Vagina (tissue), 2 donors: ENCODE measurements at regions not wholly inside any gene's neighbourhood (a gene's known extent, or its start where the extent isn't known, plus 50 kb on each side); places are given as distances from the start of the nearest gene placed in this dataset.

ENCODE experiments used
- POLR2A ChIP-seq, 2 donors: fragments of 450-650 bp; IDR thresholded peaks; one replicate each; pipeline ENCODE4 v1.6.1; 2017; ENCODE audit warnings: antibody characterized with exemption in 2 of 2, mild to moderate bottlenecking in 2 of 2, moderate library complexity in 2 of 2
- POLR2AphosphoS5 ChIP-seq, 2 donors: sonication (generic); formaldehyde crosslinking; IDR thresholded peaks; one replicate each; pipeline ENCODE4 v1.9.0; 2017; ENCODE audit warnings: antibody characterized with exemption in 2 of 2, mild to moderate bottlenecking in 2 of 2, low read depth in 1 of 2; ENCODE audit not compliant: insufficient read depth in 1 of 2
- TF ChIP-seq, protein P1 (sequence below), 3 experiments: fragments of 450-650 bp in 2 of 3; fragments of 200-600 bp in 1 of 3; sonication (generic) in 1 of 3; IDR thresholded peaks; one replicate each; pipeline ENCODE4 v1.5.1; 2017 to 2019; ENCODE audit warnings: antibody characterized with exemption in 3 of 3, mild to moderate bottlenecking in 2 of 3, moderate library complexity in 2 of 3

DNA sequence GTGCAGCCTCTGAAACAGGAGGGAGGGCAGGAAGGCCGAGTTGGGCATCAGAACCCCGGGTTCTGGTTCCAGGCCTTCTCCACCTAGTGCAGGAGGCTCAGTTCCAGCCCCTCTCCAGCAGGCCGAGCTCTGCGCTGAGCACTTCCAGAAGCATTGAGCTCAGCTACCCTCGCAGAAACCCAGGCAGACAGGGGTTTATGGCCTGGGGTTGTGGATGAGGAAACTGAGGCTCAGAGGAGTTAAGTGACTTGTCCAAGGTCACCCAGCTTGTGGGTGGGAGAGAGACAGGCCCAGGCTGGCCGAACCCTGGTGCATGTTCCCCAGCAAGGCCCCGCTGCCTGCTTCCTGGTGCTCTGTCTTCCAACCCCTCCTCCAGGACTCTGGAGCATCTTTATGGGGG, 348.9 kb downstream of the PTPRU start:
- TF ChIP-seq, protein P1, sequence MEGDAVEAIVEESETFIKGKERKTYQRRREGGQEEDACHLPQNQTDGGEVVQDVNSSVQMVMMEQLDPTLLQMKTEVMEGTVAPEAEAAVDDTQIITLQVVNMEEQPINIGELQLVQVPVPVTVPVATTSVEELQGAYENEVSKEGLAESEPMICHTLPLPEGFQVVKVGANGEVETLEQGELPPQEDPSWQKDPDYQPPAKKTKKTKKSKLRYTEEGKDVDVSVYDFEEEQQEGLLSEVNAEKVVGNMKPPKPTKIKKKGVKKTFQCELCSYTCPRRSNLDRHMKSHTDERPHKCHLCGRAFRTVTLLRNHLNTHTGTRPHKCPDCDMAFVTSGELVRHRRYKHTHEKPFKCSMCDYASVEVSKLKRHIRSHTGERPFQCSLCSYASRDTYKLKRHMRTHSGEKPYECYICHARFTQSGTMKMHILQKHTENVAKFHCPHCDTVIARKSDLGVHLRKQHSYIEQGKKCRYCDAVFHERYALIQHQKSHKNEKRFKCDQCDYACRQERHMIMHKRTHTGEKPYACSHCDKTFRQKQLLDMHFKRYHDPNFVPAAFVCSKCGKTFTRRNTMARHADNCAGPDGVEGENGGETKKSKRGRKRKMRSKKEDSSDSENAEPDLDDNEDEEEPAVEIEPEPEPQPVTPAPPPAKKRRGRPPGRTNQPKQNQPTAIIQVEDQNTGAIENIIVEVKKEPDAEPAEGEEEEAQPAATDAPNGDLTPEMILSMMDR (IDR thresholded peaks at IDR 0.05): no peak
- no peak for TF ChIP-seq POLR2AphosphoS5 (IDR thresholded peaks at IDR 0.05; ENCODE audit: insufficient read depth in 1 of 2, low read depth in 1 of 2)
- TF ChIP-seq POLR2A (IDR thresholded peaks at IDR 0.05): no peak
